ENCODE measurements at regions not wholly inside any gene's neighbourhood (a gene's known extent, or its start where the extent isn't known, plus 50 kb on each side); places are given as distances from the start of the nearest gene placed in this dataset.

DNA sequence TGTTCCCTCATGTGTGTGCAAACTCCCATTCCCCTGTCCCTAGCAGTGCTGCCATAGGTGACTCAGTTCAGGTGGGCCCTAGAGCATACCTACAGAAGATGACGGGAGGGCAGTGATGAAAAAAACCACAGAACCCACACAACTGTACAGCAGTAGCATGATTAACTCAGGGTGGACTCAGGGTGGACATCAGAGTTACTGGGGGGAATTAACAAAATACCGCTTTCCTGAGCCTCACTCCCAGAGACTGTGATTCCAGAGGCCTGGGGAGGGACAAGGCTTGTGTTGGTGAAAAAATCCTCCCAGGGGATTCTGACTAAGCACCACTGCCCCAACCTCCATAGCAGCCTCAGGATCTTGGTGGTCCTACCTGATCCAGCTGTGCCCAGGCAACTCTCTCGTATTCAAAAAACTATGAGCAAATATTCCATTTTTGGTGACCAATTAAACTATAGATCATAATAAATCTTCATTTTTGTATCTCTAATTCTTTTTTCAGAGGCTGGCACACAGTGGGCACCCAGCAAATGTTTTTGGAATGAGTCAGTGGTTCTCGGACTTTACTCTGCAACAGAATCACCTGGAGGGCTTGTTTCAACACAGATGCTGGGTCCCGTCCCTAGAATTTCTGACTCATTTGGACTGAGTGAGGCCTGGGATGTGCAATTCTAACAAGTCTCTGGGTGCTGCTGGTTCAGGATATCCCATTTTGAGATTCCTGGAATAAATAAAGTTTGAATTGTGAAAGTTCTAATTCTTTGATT is 84.1 kb upstream of the NABP1 start:
- H3K27me3 ChIP-seq (ENCODE audit: control insufficient read depth in 2 of 2, insufficient read depth in 2 of 2, low read length in 2 of 2) = peaks cover 0 to 4% of the 10 kb centered on the region in 2 donors
- H3K9me3 ChIP-seq (ENCODE audit: control insufficient read depth in 2 of 2, low read length in 2 of 2) = no peaks in the 10 kb centered on the region
- no peak overlapping the region for H3K9ac ChIP-seq (ENCODE audit: low read depth in 1 of 2, low read length in 2 of 2)
- H3K4me3 ChIP-seq (ENCODE audit: low read length in 2 of 2) = no peak overlapping the region
- H3K36me3 ChIP-seq (ENCODE audit: control insufficient read depth in 2 of 2, insufficient read depth in 2 of 2, low read length in 2 of 2) = no peaks in the 10 kb centered on the region
- H3K4me1 ChIP-seq (ENCODE audit: control insufficient read depth in 2 of 2, insufficient read depth in 2 of 2, low read length in 2 of 2) = no peaks in the 10 kb centered on the region
- no peak overlapping the region for H3K27ac ChIP-seq (ENCODE audit: low read depth in 2 of 2, low read length in 2 of 2)

DNA sequence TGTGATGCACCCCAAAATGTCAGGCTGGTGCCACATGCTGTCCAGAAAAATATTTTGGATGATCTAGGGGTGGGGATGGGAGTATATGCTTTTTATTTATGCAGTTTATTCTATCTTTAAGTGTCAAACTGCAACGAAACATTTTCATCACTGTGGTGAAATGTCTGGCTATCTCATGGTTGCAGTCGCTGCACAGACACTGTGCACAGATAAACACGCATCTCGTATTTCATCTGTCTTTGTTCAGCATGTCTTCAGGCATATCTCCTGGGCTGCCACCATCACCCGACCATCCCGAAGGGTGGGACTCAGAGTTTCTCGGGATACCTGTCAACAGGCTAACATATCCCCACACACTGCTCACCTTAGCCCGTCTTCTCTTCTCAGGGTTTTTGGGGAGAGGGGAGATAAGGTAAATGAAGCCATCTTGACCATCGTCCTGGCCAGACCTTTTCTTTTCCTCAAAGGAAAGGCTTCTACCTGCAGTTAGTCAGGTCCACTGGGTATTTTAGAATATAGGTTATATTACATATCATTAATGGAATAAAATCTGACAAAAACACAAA is 80.7 kb upstream of the NABP1 start:
- peaks cover 0 to 4% of the 10 kb centered on the region in 2 donors for H3K27me3 ChIP-seq (ENCODE audit: control insufficient read depth in 2 of 2, insufficient read depth in 2 of 2, low read length in 2 of 2)
- H3K36me3 ChIP-seq (ENCODE audit: control insufficient read depth in 2 of 2, insufficient read depth in 2 of 2, low read length in 2 of 2) = no peaks in the 10 kb centered on the region
- H3K4me1 ChIP-seq (ENCODE audit: control insufficient read depth in 2 of 2, insufficient read depth in 2 of 2, low read length in 2 of 2) = no peaks in the 10 kb centered on the region
- no peak overlapping the region for H3K4me3 ChIP-seq (ENCODE audit: low read length in 2 of 2)
- no peak overlapping the region for H3K9ac ChIP-seq (ENCODE audit: low read depth in 1 of 2, low read length in 2 of 2)
- H3K9me3 ChIP-seq (ENCODE audit: control insufficient read depth in 2 of 2, low read length in 2 of 2) = no peaks in the 10 kb centered on the region
- H3K27ac ChIP-seq (ENCODE audit: low read depth in 2 of 2, low read length in 2 of 2) = no peak overlapping the region

DNA sequence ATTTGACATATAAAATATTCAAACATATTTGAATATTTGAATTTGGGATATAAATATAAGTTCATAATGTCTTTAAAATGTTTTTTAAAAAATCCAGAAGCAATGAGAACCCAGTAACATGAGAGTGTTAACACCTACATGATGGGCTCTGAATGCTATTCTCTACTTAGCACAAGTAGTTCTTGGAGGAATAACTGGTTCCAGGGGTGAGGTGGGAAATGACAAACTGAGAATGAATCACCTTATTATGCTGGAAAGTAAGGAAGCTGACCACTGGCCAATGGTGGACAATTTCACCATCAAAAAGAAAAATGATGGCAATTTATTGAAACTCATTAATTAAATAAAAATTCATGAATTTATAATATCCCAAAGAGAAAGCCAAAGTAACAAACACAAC is 79.6 kb upstream of the NABP1 start:
- Histone ChIP-seq H3K4me1 (ENCODE audit: control insufficient read depth in 2 of 2, insufficient read depth in 2 of 2, low read length in 2 of 2) (no peaks in the 10 kb centered on the region), H3K9me3 (ENCODE audit: control insufficient read depth in 2 of 2, low read length in 2 of 2) (no peaks in the 10 kb centered on the region), H3K4me3 (ENCODE audit: low read length in 2 of 2) (no peak overlapping the region), H3K9ac (ENCODE audit: low read depth in 1 of 2, low read length in 2 of 2) (no peak overlapping the region), H3K27me3 (ENCODE audit: control insufficient read depth in 2 of 2, insufficient read depth in 2 of 2, low read length in 2 of 2) (peaks cover 0 to 4% of the 10 kb centered on the region in 2 donors), H3K27ac (ENCODE audit: low read depth in 2 of 2, low read length in 2 of 2) (no peak overlapping the region), H3K36me3 (ENCODE audit: control insufficient read depth in 2 of 2, insufficient read depth in 2 of 2, low read length in 2 of 2) (no peaks in the 10 kb centered on the region)

DNA sequence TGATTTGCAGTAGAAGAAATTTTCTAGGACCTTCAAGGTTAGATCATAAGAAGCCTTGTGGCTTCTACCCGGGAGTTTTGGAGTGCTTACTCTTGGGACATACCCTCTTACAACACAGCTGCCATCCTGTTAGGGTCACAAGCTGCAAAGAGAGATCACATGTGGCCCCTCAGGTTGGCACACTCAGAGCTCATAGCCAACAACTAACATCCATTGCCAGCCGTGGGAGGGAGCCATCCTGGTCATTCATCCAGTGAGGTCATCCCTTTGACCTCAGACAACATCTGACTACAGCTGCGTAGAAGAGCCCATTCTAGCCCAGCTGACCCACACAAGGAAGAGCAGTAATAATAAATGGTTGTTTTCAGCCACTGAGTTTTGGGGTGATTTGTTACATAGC is 76.9 kb upstream of the NABP1 start:
- Histone ChIP-seq H3K4me1 (ENCODE audit: control insufficient read depth in 2 of 2, insufficient read depth in 2 of 2, low read length in 2 of 2) (no peaks in the 10 kb centered on the region), H3K27me3 (ENCODE audit: control insufficient read depth in 2 of 2, insufficient read depth in 2 of 2, low read length in 2 of 2) (peaks cover 0 to 4% of the 10 kb centered on the region in 2 donors), H3K9me3 (ENCODE audit: control insufficient read depth in 2 of 2, low read length in 2 of 2) (no peaks in the 10 kb centered on the region), H3K9ac (ENCODE audit: low read depth in 1 of 2, low read length in 2 of 2) (no peak overlapping the region), H3K4me3 (ENCODE audit: low read length in 2 of 2) (no peak overlapping the region), H3K27ac (ENCODE audit: low read depth in 2 of 2, low read length in 2 of 2) (no peak overlapping the region), H3K36me3 (ENCODE audit: control insufficient read depth in 2 of 2, insufficient read depth in 2 of 2, low read length in 2 of 2) (no peaks in the 10 kb centered on the region)

DNA sequence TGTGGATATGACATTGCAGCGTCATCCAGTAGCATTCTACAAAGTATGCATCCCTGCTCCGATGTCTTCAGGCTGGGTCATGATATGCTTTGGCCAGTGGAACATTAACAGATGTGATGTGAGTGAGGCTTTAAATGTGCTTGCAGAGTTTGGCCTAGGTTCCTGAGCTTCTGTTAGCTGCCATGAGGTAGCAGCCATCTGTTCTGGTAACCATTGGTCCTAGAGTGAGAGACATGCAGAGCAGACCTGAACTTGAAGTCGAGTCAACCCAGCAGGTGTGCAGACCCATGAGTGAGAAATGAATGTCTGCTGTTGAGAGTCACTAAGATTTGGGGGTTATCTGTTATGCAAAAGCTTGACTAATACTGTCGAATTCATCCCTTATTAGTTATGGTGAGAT is 73.8 kb upstream of the NABP1 start:
- H3K4me1 ChIP-seq (ENCODE audit: control insufficient read depth in 2 of 2, insufficient read depth in 2 of 2, low read length in 2 of 2) = no peaks in the 10 kb centered on the region
- H3K27ac ChIP-seq (ENCODE audit: low read depth in 2 of 2, low read length in 2 of 2) = no peak overlapping the region
- H3K4me3 ChIP-seq (ENCODE audit: low read length in 2 of 2) = no peak overlapping the region
- no peaks in the 10 kb centered on the region for H3K36me3 ChIP-seq (ENCODE audit: control insufficient read depth in 2 of 2, insufficient read depth in 2 of 2, low read length in 2 of 2)
- H3K27me3 ChIP-seq (ENCODE audit: control insufficient read depth in 2 of 2, insufficient read depth in 2 of 2, low read length in 2 of 2) = no peaks in the 10 kb centered on the region
- no peaks in the 10 kb centered on the region for H3K9me3 ChIP-seq (ENCODE audit: control insufficient read depth in 2 of 2, low read length in 2 of 2)
- H3K9ac ChIP-seq (ENCODE audit: low read depth in 1 of 2, low read length in 2 of 2) = no peak overlapping the region

DNA sequence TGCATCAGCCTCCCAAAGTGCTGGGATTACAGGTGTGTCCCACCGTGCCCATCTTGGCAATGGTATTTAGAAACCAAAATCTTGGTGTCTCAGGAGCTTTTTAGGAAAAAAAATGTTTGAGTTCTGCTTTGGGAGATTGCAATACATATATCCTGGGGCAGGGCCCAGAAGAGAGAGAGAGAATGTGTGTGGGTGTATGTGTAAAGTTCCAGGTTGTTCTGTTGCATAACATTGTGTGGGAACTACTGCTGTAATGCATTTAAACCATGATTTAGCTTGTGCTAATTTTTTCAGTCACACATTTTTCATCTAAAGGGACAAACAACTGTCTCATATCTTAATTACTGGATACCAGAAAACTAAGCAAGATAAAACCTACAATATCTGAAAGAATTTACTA is 70.8 kb upstream of the NABP1 start:
- Histone ChIP-seq H3K4me3 (ENCODE audit: low read length in 2 of 2) (no peak overlapping the region), H3K27ac (ENCODE audit: low read depth in 2 of 2, low read length in 2 of 2) (no peak overlapping the region), H3K4me1 (ENCODE audit: control insufficient read depth in 2 of 2, insufficient read depth in 2 of 2, low read length in 2 of 2) (no peaks in the 10 kb centered on the region), H3K9me3 (ENCODE audit: control insufficient read depth in 2 of 2, low read length in 2 of 2) (no peaks in the 10 kb centered on the region), H3K9ac (ENCODE audit: low read depth in 1 of 2, low read length in 2 of 2) (no peak overlapping the region), H3K36me3 (ENCODE audit: control insufficient read depth in 2 of 2, insufficient read depth in 2 of 2, low read length in 2 of 2) (no peaks in the 10 kb centered on the region), H3K27me3 (ENCODE audit: control insufficient read depth in 2 of 2, insufficient read depth in 2 of 2, low read length in 2 of 2) (no peaks in the 10 kb centered on the region)

DNA sequence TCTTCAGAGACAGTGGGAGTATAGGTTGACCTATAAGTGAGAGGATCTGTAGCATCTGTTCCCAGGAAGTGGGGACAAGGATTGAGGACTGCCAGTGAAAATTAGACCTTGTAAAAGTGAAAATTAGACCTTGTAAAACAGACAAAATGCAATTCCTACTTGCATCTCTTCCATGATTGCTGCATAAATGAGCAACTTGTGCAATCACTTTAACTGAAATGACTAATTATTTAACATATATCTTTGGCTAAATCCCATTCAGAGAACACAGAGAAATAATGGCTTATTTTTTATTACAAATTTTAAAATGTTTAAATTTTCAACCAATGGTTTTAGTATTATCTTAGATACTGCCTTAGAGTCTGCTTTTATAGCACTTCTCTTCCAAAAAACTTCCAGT is 67.2 kb upstream of the NABP1 start:
- H3K27ac ChIP-seq (ENCODE audit: low read depth in 2 of 2, low read length in 2 of 2) = no peak overlapping the region
- H3K4me1 ChIP-seq (ENCODE audit: control insufficient read depth in 2 of 2, insufficient read depth in 2 of 2, low read length in 2 of 2) = no peaks in the 10 kb centered on the region
- no peak overlapping the region for H3K9ac ChIP-seq (ENCODE audit: low read depth in 1 of 2, low read length in 2 of 2)
- H3K9me3 ChIP-seq (ENCODE audit: control insufficient read depth in 2 of 2, low read length in 2 of 2) = no peaks in the 10 kb centered on the region
- H3K4me3 ChIP-seq (ENCODE audit: low read length in 2 of 2) = no peak overlapping the region
- H3K36me3 ChIP-seq (ENCODE audit: control insufficient read depth in 2 of 2, insufficient read depth in 2 of 2, low read length in 2 of 2) = no peaks in the 10 kb centered on the region
- no peaks in the 10 kb centered on the region for H3K27me3 ChIP-seq (ENCODE audit: control insufficient read depth in 2 of 2, insufficient read depth in 2 of 2, low read length in 2 of 2)

DNA sequence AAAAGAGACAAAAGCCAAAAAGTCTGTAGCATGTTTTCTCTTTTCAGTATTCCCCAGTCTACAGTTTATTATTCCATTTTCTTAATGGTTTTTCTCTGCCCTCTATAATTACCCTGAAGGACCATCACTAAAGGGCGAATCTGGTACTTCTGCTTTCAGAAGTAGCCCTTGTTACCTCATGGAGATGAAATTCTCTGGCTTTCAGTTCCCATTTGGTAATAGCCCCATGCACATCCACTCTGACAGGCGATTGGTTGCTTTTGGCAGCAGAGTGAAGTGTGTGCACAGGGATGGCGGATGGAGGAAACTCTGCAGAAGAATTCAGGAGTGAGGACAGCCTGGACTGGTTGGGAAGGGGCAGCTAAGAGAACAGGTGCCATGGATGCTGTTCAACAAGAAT is 66.3 kb upstream of the NABP1 start:
- no peaks in the 10 kb centered on the region for H3K27me3 ChIP-seq (ENCODE audit: control insufficient read depth in 2 of 2, insufficient read depth in 2 of 2, low read length in 2 of 2)
- H3K27ac ChIP-seq (ENCODE audit: low read depth in 2 of 2, low read length in 2 of 2) = no peak overlapping the region
- H3K9ac ChIP-seq (ENCODE audit: low read depth in 1 of 2, low read length in 2 of 2) = no peak overlapping the region
- H3K4me1 ChIP-seq (ENCODE audit: control insufficient read depth in 2 of 2, insufficient read depth in 2 of 2, low read length in 2 of 2) = no peaks in the 10 kb centered on the region
- H3K4me3 ChIP-seq (ENCODE audit: low read length in 2 of 2) = no peak overlapping the region
- no peaks in the 10 kb centered on the region for H3K36me3 ChIP-seq (ENCODE audit: control insufficient read depth in 2 of 2, insufficient read depth in 2 of 2, low read length in 2 of 2)
- H3K9me3 ChIP-seq (ENCODE audit: control insufficient read depth in 2 of 2, low read length in 2 of 2) = no peaks in the 10 kb centered on the region

DNA sequence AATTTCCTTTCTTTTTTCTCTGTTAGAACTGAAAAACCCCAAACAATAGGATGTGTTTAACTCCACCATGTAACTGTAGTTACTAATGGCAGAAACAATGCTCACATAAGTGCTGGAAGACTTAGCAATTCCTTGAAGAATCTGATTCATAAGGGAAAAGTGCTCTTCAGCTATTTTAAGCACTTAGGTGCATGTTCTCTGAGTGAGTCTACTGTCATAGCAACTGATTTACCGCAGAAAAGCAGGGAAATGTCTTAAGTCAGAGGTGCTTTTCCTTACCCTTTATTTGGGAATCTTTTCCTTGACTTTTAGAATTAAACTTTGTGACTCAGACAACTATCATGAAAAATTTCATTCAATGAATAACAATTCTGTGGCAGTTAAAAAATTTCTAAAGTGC is 65.4 kb upstream of the NABP1 start:
- H3K27ac ChIP-seq (ENCODE audit: low read depth in 2 of 2, low read length in 2 of 2) = no peak overlapping the region
- no peaks in the 10 kb centered on the region for H3K36me3 ChIP-seq (ENCODE audit: control insufficient read depth in 2 of 2, insufficient read depth in 2 of 2, low read length in 2 of 2)
- H3K27me3 ChIP-seq (ENCODE audit: control insufficient read depth in 2 of 2, insufficient read depth in 2 of 2, low read length in 2 of 2) = no peaks in the 10 kb centered on the region
- H3K4me1 ChIP-seq (ENCODE audit: control insufficient read depth in 2 of 2, insufficient read depth in 2 of 2, low read length in 2 of 2) = no peaks in the 10 kb centered on the region
- no peak overlapping the region for H3K4me3 ChIP-seq (ENCODE audit: low read length in 2 of 2)
- H3K9me3 ChIP-seq (ENCODE audit: control insufficient read depth in 2 of 2, low read length in 2 of 2) = no peaks in the 10 kb centered on the region
- no peak overlapping the region for H3K9ac ChIP-seq (ENCODE audit: low read depth in 1 of 2, low read length in 2 of 2)

DNA sequence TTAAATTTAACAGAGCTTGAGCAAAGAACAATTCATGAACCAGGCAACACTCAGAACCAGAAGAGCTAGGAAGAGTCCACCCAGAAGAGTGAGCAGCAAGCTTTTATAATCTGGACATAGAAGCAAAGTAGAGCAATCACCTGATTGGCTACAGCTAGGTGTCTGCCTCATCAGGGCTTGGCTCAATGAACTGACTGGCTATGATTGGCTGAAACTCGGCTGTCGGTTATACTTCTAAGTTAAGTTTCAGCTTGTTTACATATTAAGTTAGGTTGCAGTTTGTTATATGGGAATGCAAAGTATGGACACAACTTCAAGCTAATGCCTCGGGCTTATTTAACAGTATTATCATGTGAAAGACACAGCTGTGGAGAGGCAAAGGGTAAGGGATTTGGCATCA is 63.2 kb upstream of the NABP1 start:
- no peak overlapping the region for H3K9ac ChIP-seq (ENCODE audit: low read depth in 1 of 2, low read length in 2 of 2)
- no peak overlapping the region for H3K27ac ChIP-seq (ENCODE audit: low read depth in 2 of 2, low read length in 2 of 2)
- H3K36me3 ChIP-seq (ENCODE audit: control insufficient read depth in 2 of 2, insufficient read depth in 2 of 2, low read length in 2 of 2) = no peaks in the 10 kb centered on the region
- H3K4me3 ChIP-seq (ENCODE audit: low read length in 2 of 2) = no peak overlapping the region
- no peaks in the 10 kb centered on the region for H3K9me3 ChIP-seq (ENCODE audit: control insufficient read depth in 2 of 2, low read length in 2 of 2)
- H3K4me1 ChIP-seq (ENCODE audit: control insufficient read depth in 2 of 2, insufficient read depth in 2 of 2, low read length in 2 of 2) = no peaks in the 10 kb centered on the region
- no peaks in the 10 kb centered on the region for H3K27me3 ChIP-seq (ENCODE audit: control insufficient read depth in 2 of 2, insufficient read depth in 2 of 2, low read length in 2 of 2)

Data from mucosa of rectum (tissue), 2 donors.